HepG2 (cell line): ENCODE measurements at regions not wholly inside any gene's neighbourhood (a gene's known extent, or its start where the extent isn't known, plus 50 kb on each side); places are given as distances from the start of the nearest gene placed in this dataset.

Source experiments
- ATAC-seq: fragments of 200-7000 bp; cut with Tn5 transposase; 3 replicates; pipeline ENCODE4 v1.9.1; 2020; ENCODE audit warnings: mild to moderate bottlenecking, moderate library complexity
- BruUV-seq: library from RNA; stranded (reverse); fragments of 400-500 nt; replicated peaks from 2 replicates; lab custom pipeline; 2021; lab: Mats Ljungman, UMichigan
- CTCF ChIA-PET: fragments of 300-600 bp; formaldehyde crosslinking; extraction: SDS; loops from one replicate; lab custom pipeline; 2021; ENCODE audit warnings: low total read pairs, inconsistent platforms, low intra/inter-chr PET ratio; lab: Yijun Ruan, JAX
- POLR2A ChIA-PET: fragments of 350-600 bp; sonication (Branson Sonifier 250); formaldehyde crosslinking; loops from one replicate; lab custom pipeline; 2020; ENCODE audit warnings: antibody characterized with exemption, inconsistent platforms; lab: Yijun Ruan, JAX
- DNase-seq: peaks from one replicate; pipeline ENCODE4 v3.0.0-alpha.2; 2015; ENCODE audit warnings: low spot score
- FAIRE-seq: peaks from 3 replicates; lab custom pipeline; 2011; peaks lifted over from hg19 to GRCh38; lab: Jason Lieb, UNC
- H2AFZ ChIP-seq: one replicate; pipeline ENCODE4 v1.6.1; 2011; ENCODE audit warnings: low read length, inconsistent platforms
- H3K27ac ChIP-seq: fragments of 300-600 bp; 3 replicates; pipeline ENCODE4 v1.8.0; 2011; ENCODE audit warnings: mixed run types, mild to moderate bottlenecking, mixed read lengths, low read length, inconsistent platforms; ENCODE audit not compliant: insufficient read depth; ENCODE audit errors: extremely low read length
- H3K27me3 ChIP-seq, 2 experiments: fragments of 200-600 bp in 1 of 2; 2 replicates in 1 of 2; 3 replicates in 1 of 2; pipeline versions ENCODE4 v1.6.0 to v1.8.0; 2011; ENCODE audit warnings: low read length in 2 of 2, mild to moderate bottlenecking in 2 of 2, moderate library complexity in 2 of 2, inconsistent platforms in 1 of 2; ENCODE audit not compliant: insufficient read depth in 2 of 2, control insufficient read depth in 1 of 2
- H3K36me3 ChIP-seq, 2 experiments: fragments of 200-600 bp in 1 of 2; replicated peaks in 1 of 2; 2 replicates in 1 of 2; 3 replicates in 1 of 2; pipeline versions ENCODE4 v1.5.1 to v1.8.0; 2011; ENCODE audit warnings: low read length in 2 of 2, inconsistent platforms in 1 of 2; ENCODE audit not compliant: insufficient read depth in 2 of 2, control insufficient read depth in 1 of 2
- H3K4me1 ChIP-seq: 2 replicates; pipeline ENCODE4 v1.5.1; 2012; ENCODE audit warnings: low read length, inconsistent platforms; ENCODE audit not compliant: insufficient read depth
- H3K4me2 ChIP-seq: 2 replicates; pipeline ENCODE4 v1.6.0; 2011; ENCODE audit warnings: low read depth, low read length, inconsistent platforms
- H3K4me3 ChIP-seq, 3 experiments: fragments of 200-600 bp in 1 of 3; sonication (generic), shearing (Covaris generic) in 1 of 3; replicated peaks in 1 of 3; 2 replicates each; pipeline ENCODE4 v1.5.1; 2011 to 2016; ENCODE audit warnings: low read length in 3 of 3, inconsistent platforms in 2 of 3, low read depth in 2 of 3, mild to moderate bottlenecking in 2 of 3, control low read depth in 1 of 3, mixed read lengths in 1 of 3; ENCODE audit not compliant: insufficient read depth in 1 of 3
- H3K79me2 ChIP-seq: one replicate; pipeline ENCODE4 v1.6.1; 2011; ENCODE audit warnings: low read length, inconsistent platforms; ENCODE audit not compliant: insufficient read depth
- H3K9ac ChIP-seq: 2 replicates; pipeline ENCODE4 v1.6.0; 2011; ENCODE audit warnings: mild to moderate bottlenecking, low read depth, low read length, inconsistent platforms; ENCODE audit not compliant: insufficient read depth
- H3K9me3 ChIP-seq: 2 replicates; pipeline ENCODE4 v1.5.1; 2012; ENCODE audit warnings: mild to moderate bottlenecking, low read length
- H4K20me1 ChIP-seq: 2 replicates; pipeline ENCODE4 v1.6.0; 2011; ENCODE audit warnings: inconsistent platforms, mild to moderate bottlenecking, low read length, moderate library complexity; ENCODE audit not compliant: insufficient read depth
- ADNP ChIP-seq: sonication (generic); formaldehyde crosslinking; IDR thresholded peaks from 2 replicates; pipeline ENCODE4 v1.4.0; 2020; ENCODE audit warnings: missing genetic modification reagents
- EEA1 ChIP-seq: sonication (generic); formaldehyde crosslinking; IDR thresholded peaks from 2 replicates; pipeline ENCODE4 v1.5.1; 2020; ENCODE audit warnings: mild to moderate bottlenecking, missing genetic modification reagents, borderline replicate concordance
- FLYWCH1 ChIP-seq: sonication (generic); formaldehyde crosslinking; IDR thresholded peaks from 2 replicates; pipeline ENCODE4 v1.8.1; 2023; ENCODE audit warnings: mild to moderate bottlenecking, missing genetic modification reagents
- FOSL2 ChIP-seq: sonication (generic); formaldehyde crosslinking; IDR thresholded peaks from 2 replicates; pipeline ENCODE4 v1.4.0; 2020; ENCODE audit warnings: missing genetic modification reagents
- HNRNPUL1 ChIP-seq: fragments of 200-400 bp; formaldehyde crosslinking; IDR thresholded peaks from 2 replicates; pipeline ENCODE4 v1.6.1; 2017; ENCODE audit warnings: low read depth, mild to moderate bottlenecking, low read length, moderate library complexity
- SMARCE1 ChIP-seq: fragments of 450-650 bp; IDR thresholded peaks from 2 replicates; pipeline ENCODE4 v1.6.1; 2017; ENCODE audit warnings: borderline replicate concordance
- SNAI1 ChIP-seq: sonication (generic); formaldehyde crosslinking; IDR thresholded peaks from 2 replicates; pipeline ENCODE4 v1.5.0; 2020; ENCODE audit warnings: mild to moderate bottlenecking, missing genetic modification reagents, borderline replicate concordance
- STAT5B ChIP-seq: sonication (generic); formaldehyde crosslinking; IDR thresholded peaks from 2 replicates; pipeline ENCODE4 v1.4.0; 2020; ENCODE audit warnings: missing genetic modification reagents
- TERF1 ChIP-seq: sonication (generic); formaldehyde crosslinking; IDR thresholded peaks from 2 replicates; pipeline ENCODE4 v1.8.0; 2022; ENCODE audit warnings: mild to moderate bottlenecking, missing genetic modification reagents, moderate library complexity
- TOPORS ChIP-seq: sonication (generic); formaldehyde crosslinking; IDR thresholded peaks from 2 replicates; pipeline ENCODE4 v1.8.0; 2023; ENCODE audit warnings: mild to moderate bottlenecking, missing genetic modification reagents
- ZNF234 ChIP-seq: sonication (generic); formaldehyde crosslinking; conservative IDR thresholded peaks from 2 replicates; pipeline ENCODE4 v1.5.1; 2020; ENCODE audit warnings: mild to moderate bottlenecking, missing genetic modification reagents
- ZNF292 ChIP-seq: sonication (generic); formaldehyde crosslinking; IDR thresholded peaks from 2 replicates; pipeline ENCODE4 v1.8.1; 2022; ENCODE audit warnings: mild to moderate bottlenecking, low read depth, missing genetic modification reagents, borderline replicate concordance
- ZNF816 ChIP-seq: sonication (generic); formaldehyde crosslinking; IDR thresholded peaks from 2 replicates; pipeline ENCODE4 v1.8.0; 2022; ENCODE audit warnings: missing genetic modification reagents, mild to moderate bottlenecking, borderline replicate concordance
- WGBS: methylation state at CpG from one replicate; pipeline ENCODE4 v1.1.6; 2017; ENCODE audit warnings: low lambda C conversion rate; 5-methylcytosine and 5-hydroxymethylcytosine counted together
- in situ Hi-C: cut with HindIII; loops from 2 replicates; pipeline ENCODE4 v1.10.0; 2017; ENCODE audit warnings: low pct_unique_long_range_greater_than_20kb; ENCODE audit not compliant: extremely low pct_ligation_motif_present
- intact Hi-C: fragments of 100-400 bp; cut with micrococcal nuclease; formaldehyde crosslinking; loops from one replicate; pipeline ENCODE4 v1.10.0; 2022; ENCODE audit not compliant: unreplicated experiment

GRCh38 chr1:5811419-5811818 is 180.8 kb downstream of the NPHP4 start:
- in situ Hi-C loops (no loop called here), intact Hi-C loops (no loop called here)
- no peak overlapping the region for H2AFZ ChIP-seq
- H3K4me1 ChIP-seq, result no peaks in the 10 kb centered on the region
- DNase-seq, result no peak
- no peak overlapping the region for H3K4me2 ChIP-seq
- H3K27me3 ChIP-seq, result peaks cover 3 to 22% of the 10 kb centered on the region in 2 experiments; a peak in 3 of 5 replicates
- H3K9ac ChIP-seq, result no peak overlapping the region
- CTCF ChIA-PET, result no interaction called here
- H3K79me2 ChIP-seq, result no peaks in the 10 kb centered on the region
- no peaks in the 10 kb centered on the region for H3K36me3 ChIP-seq
- no peak for ATAC-seq
- no peak for FAIRE-seq
- H3K4me3 ChIP-seq, result no peak overlapping the region
- H3K27ac ChIP-seq, result no peak overlapping the region
- no peak for TF ChIP-seq ZNF292 (CRISPR knock-in tag)
- no peak for TF ChIP-seq STAT5B (CRISPR knock-in tag)
- no peak for TF ChIP-seq SNAI1
- no peak for TF ChIP-seq EEA1
- no peak for TF ChIP-seq ADNP
- no peak for TF ChIP-seq ZNF234 (CRISPR knock-in tag)
- no peak for TF ChIP-seq FLYWCH1 (CRISPR knock-in tag)
- no peak for TF ChIP-seq ZNF816 (CRISPR knock-in tag)
- TF ChIP-seq HNRNPUL1, result no peak
- TF ChIP-seq TOPORS (CRISPR knock-in tag), result no peak
- TF ChIP-seq SMARCE1, result no peak
- TF ChIP-seq FOSL2 (CRISPR knock-in tag), result no peak
- TF ChIP-seq TERF1, result no peak
- TF ChIP-seq, all 625 proteins: peak for 0
- H4K20me1 ChIP-seq, result 0 out of 2 replicates have a peak, but pooled peaks cover 3% of the 10 kb centered on the region
- WGBS, result 32% methylated on average over 5 of the region's 11 CpGs
- POLR2A ChIA-PET, result no interaction called here
- no peaks in the 10 kb centered on the region for H3K9me3 ChIP-seq
- BruUV-seq, result no TSS peak
